Tibial artery (tissue), 4 donors: ENCODE measurements at regions not wholly inside any gene's neighbourhood (a gene's known extent, or its start where the extent isn't known, plus 50 kb on each side); places are given as distances from the start of the nearest gene placed in this dataset.
"Not testable (repeated sequence)": the region's sequence is repeated elsewhere in the genome, so short reads cannot be mapped to it uniquely, and the experiment has no call there.

Experiments
- DNase-seq, 2 donors: peaks; one replicate each; pipeline ENCODE4 v3.0.0-alpha.2; 2019
- H3K27ac ChIP-seq, 2 donors: fragments of 200-600 bp; sonication (generic) in 1 of 2; 1 replicate in 1 of 2; 2 replicates in 1 of 2; pipeline ENCODE4 v1.5.1; 2018 to 2019; ENCODE audit warnings: mild to moderate bottlenecking in 1 of 2
- H3K27me3 ChIP-seq, 2 donors: fragments of 200-600 bp; sonication (generic) in 1 of 2; one replicate each; pipeline versions ENCODE4 v1.5.1 to v1.6.0; 2016 to 2019
- H3K36me3 ChIP-seq, 3 donors: fragments of 200-600 bp; sonication (generic) in 2 of 3; one replicate each; pipeline ENCODE4 v1.5.1; 2016 to 2019; ENCODE audit warnings: mild to moderate bottlenecking in 2 of 3
- H3K4me1 ChIP-seq, 4 donors: fragments of 200-600 bp; sonication (generic) in 2 of 4; 1 replicate in 3 of 4; 2 replicates in 1 of 4; pipeline ENCODE4 v1.5.1; 2016 to 2019
- H3K4me3 ChIP-seq, 2 donors: fragments of 200-600 bp; sonication (generic) in 1 of 2; 1 replicate in 1 of 2; 2 replicates in 1 of 2; pipeline ENCODE4 v1.5.1; 2018 to 2019; ENCODE audit warnings: mild to moderate bottlenecking in 2 of 2
- H3K9me3 ChIP-seq, 3 donors: fragments of 200-600 bp; sonication (generic) in 1 of 3; one replicate each; pipeline ENCODE4 v1.5.1; 2016 to 2019
- CTCF ChIP-seq, 2 experiments: fragments of 200-600 bp in 1 of 2; fragments of 450-650 bp in 1 of 2; IDR thresholded peaks; one replicate each; pipeline ENCODE4 v1.5.1; 2017 to 2019; ENCODE audit warnings: antibody characterized with exemption in 2 of 2, mild to moderate bottlenecking in 1 of 2, moderate library complexity in 1 of 2
- intact Hi-C: fragments of 100-400 bp; cut with DNase I; formaldehyde crosslinking; loops from one replicate; pipeline ENCODE4 v1.15.0; 2023; ENCODE audit warnings: low total_unique reads

- Histone ChIP-seq H3K27me3 (no peaks in the 10 kb centered on the region), H3K4me1 (no peaks in the 10 kb centered on the region), H3K27ac (no peak overlapping the region), H3K4me3 (no peak overlapping the region), H3K36me3 (no peaks in the 10 kb centered on the region), H3K9me3 (no peaks in the 10 kb centered on the region)
- TF ChIP-seq CTCF (IDR thresholded peaks at IDR 0.05): no peak
- DNase-seq: no peak
- intact Hi-C loops: no loop called here
These were observed 174.1 kb downstream of the COPRS start for GRCh38 chr17:31684901-31685300.

GRCh38 chr17:31680126-31680525 is 178.9 kb downstream of the COPRS start:
- intact Hi-C loops: no loop called here
- no peak overlapping the region for H3K27ac ChIP-seq
- no peaks in the 10 kb centered on the region for H3K9me3 ChIP-seq
- no peak for DNase-seq
- no peak for TF ChIP-seq CTCF (IDR thresholded peaks at IDR 0.05)
- no peaks in the 10 kb centered on the region for H3K27me3 ChIP-seq
- H3K36me3 ChIP-seq: no peaks in the 10 kb centered on the region
- no peak overlapping the region for H3K4me3 ChIP-seq
- peaks cover 0 to 2% (median 0%) of the 10 kb centered on the region in 4 donors for H3K4me1 ChIP-seq

- Histone ChIP-seq H3K4me3 (no peak overlapping the region), H3K4me1 (peaks cover 0 to 7% (median 3%) of the 10 kb centered on the region in 4 donors), H3K9me3 (no peaks in the 10 kb centered on the region), H3K27me3 (no peaks in the 10 kb centered on the region), H3K36me3 (no peaks in the 10 kb centered on the region), H3K27ac (no peak overlapping the region)
- no peak for DNase-seq
- intact Hi-C loops: no loop called here
- TF ChIP-seq CTCF (IDR thresholded peaks at IDR 0.05): no peak
These were observed 179.4 kb downstream of the COPRS start for GRCh38 chr17:31679667-31680066.

- no peak overlapping the region for H3K27ac ChIP-seq
- DNase-seq: peak in 1 of 2 donors; percentile 15
These were observed 180.6 kb downstream of the COPRS start for GRCh38 chr17:31678431-31678830.

GRCh38 chr17:31677681-31678080 is 181.4 kb downstream of the COPRS start:
- no peaks in the 10 kb centered on the region for H3K36me3 ChIP-seq
- no peak overlapping the region for H3K27ac ChIP-seq
- DNase-seq: peak in 1 of 2 donors; percentile 42
- no peaks in the 10 kb centered on the region for H3K9me3 ChIP-seq
- H3K4me3 ChIP-seq: no peak overlapping the region
- H3K4me1 ChIP-seq: peaks cover 0 to 17% (median 10%) of the 10 kb centered on the region in 4 donors
- H3K27me3 ChIP-seq: no peaks in the 10 kb centered on the region
- intact Hi-C loops: no loop called here
- no peak for TF ChIP-seq CTCF (IDR thresholded peaks at IDR 0.05)

More at GRCh38 chr17:31678431-31678830, 180.6 kb downstream of the COPRS start:
- Histone ChIP-seq H3K4me3 (no peak overlapping the region), H3K4me1 (peaks cover 0 to 17% (median 10%) of the 10 kb centered on the region in 4 donors), H3K36me3 (no peaks in the 10 kb centered on the region), H3K9me3 (no peaks in the 10 kb centered on the region), H3K27me3 (no peaks in the 10 kb centered on the region)
- intact Hi-C loops: no loop called here
- TF ChIP-seq CTCF (IDR thresholded peaks at IDR 0.05): no peak

- H3K36me3 ChIP-seq: no peaks in the 10 kb centered on the region
- TF ChIP-seq CTCF (IDR thresholded peaks at IDR 0.05): no peak
- H3K4me1 ChIP-seq: peaks cover 0 to 23% (median 13%) of the 10 kb centered on the region in 4 donors
- no peaks in the 10 kb centered on the region for H3K27me3 ChIP-seq
- intact Hi-C loops: no loop called here
- no peak overlapping the region for H3K27ac ChIP-seq
- H3K9me3 ChIP-seq: no peaks in the 10 kb centered on the region
- H3K4me3 ChIP-seq: no peak overlapping the region
- peak in 1 of 2 donors; percentile 40 for DNase-seq
These were observed 182.0 kb downstream of the COPRS start for GRCh38 chr17:31677036-31677435.

- DNase-seq, H3K36me3 ChIP-seq, intact Hi-C loops, H3K27ac ChIP-seq, H3K27me3 ChIP-seq, H3K4me3 ChIP-seq, H3K9me3 ChIP-seq: not testable (repeated sequence)
- H3K4me1 ChIP-seq: peaks cover 0 to 26% (median 15%) of the 10 kb centered on the region in 4 donors
These were observed 183.7 kb downstream of the COPRS start for GRCh38 chr17:31675392-31675791.
